ENCODE measurements at regions not wholly inside any gene's neighbourhood (a gene's known extent, or its start where the extent isn't known, plus 50 kb on each side); places are given as distances from the start of the nearest gene placed in this dataset.

DNA sequence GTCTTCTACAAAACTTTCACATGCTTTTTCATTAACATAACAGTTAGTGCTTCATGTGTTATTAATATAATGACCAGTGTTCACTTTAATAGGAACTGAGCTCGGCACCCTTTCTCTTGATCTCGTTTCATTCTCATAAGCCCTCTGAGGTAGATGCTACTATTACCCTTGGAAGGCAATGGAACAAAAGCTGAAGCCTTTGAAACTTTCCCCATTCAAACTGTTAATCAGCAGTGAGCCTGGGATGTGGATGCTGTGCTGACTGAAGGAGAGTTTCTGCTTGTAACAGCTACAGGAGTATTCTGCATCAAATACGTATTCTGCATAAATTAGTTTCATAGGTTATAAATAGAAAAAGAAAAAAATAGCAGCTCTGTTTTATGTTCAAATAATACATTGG is 904.0 kb upstream of the CDH2 start:
- 71 to 73% methylated on average over 3 of the region's 3 CpGs for WGBS, 2 donors (ENCODE audit: low coverage in 1 of 2)
- no peak for TF ChIP-seq POLR2A (IDR thresholded peaks at IDR 0.05)
- no peak for TF ChIP-seq EP300 (IDR thresholded peaks at IDR 0.05)
- no peak for TF ChIP-seq POLR2AphosphoS5 (IDR thresholded peaks at IDR 0.05)
- TF ChIP-seq, protein P1, sequence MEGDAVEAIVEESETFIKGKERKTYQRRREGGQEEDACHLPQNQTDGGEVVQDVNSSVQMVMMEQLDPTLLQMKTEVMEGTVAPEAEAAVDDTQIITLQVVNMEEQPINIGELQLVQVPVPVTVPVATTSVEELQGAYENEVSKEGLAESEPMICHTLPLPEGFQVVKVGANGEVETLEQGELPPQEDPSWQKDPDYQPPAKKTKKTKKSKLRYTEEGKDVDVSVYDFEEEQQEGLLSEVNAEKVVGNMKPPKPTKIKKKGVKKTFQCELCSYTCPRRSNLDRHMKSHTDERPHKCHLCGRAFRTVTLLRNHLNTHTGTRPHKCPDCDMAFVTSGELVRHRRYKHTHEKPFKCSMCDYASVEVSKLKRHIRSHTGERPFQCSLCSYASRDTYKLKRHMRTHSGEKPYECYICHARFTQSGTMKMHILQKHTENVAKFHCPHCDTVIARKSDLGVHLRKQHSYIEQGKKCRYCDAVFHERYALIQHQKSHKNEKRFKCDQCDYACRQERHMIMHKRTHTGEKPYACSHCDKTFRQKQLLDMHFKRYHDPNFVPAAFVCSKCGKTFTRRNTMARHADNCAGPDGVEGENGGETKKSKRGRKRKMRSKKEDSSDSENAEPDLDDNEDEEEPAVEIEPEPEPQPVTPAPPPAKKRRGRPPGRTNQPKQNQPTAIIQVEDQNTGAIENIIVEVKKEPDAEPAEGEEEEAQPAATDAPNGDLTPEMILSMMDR (IDR thresholded peaks at IDR 0.05): no peak

DNA sequence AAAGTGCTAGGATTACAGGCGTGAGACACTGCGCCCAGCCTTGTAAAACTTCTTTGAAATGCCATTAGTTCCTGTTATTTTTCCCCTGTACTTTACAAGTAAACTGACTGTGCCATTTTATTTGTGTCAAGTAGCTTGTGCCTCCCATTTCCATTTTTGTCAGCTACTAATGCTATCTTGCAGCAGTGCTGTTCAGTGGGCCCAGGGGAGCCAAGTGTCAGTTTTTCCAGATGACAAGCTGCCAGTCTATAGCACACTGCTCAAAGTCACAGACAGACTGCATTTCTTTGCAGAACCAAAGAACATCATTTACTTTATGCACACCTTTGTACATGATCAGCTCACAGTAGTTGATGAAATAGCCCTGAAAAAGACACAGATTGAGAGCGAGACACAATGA is 901.3 kb upstream of the CDH2 start:
- no peak for TF ChIP-seq POLR2A (IDR thresholded peaks at IDR 0.05)
- TF ChIP-seq, protein P1 (IDR thresholded peaks at IDR 0.05): no peak
- no peak for TF ChIP-seq POLR2AphosphoS5 (IDR thresholded peaks at IDR 0.05)
- no peak for TF ChIP-seq EP300 (IDR thresholded peaks at IDR 0.05)
- no peak for ATAC-seq
- no peaks in the 10 kb centered on the region for H3K27me3 ChIP-seq
- H3K4me1 ChIP-seq: no peaks in the 10 kb centered on the region
- whole genome bisulfite sequencing, 2 donors (ENCODE audit: low coverage in 1 of 2): 64 to 82% methylated on average over 2 to 3 of the region's 3 CpGs
- H3K27ac ChIP-seq: no peak overlapping the region
- H3K9me3 ChIP-seq: no peaks in the 10 kb centered on the region
- no peak overlapping the region for H3K4me3 ChIP-seq
- no peaks in the 10 kb centered on the region for H3K36me3 ChIP-seq

More for the DNA sequence above, 904.0 kb upstream of the CDH2 start:
- H3K36me3 ChIP-seq: no peaks in the 10 kb centered on the region
- no peaks in the 10 kb centered on the region for H3K27me3 ChIP-seq
- no peak overlapping the region for H3K27ac ChIP-seq
- no peaks in the 10 kb centered on the region for H3K9me3 ChIP-seq
- no peaks in the 10 kb centered on the region for H3K4me1 ChIP-seq
- no peak for ATAC-seq
- H3K4me3 ChIP-seq: no peak overlapping the region

DNA sequence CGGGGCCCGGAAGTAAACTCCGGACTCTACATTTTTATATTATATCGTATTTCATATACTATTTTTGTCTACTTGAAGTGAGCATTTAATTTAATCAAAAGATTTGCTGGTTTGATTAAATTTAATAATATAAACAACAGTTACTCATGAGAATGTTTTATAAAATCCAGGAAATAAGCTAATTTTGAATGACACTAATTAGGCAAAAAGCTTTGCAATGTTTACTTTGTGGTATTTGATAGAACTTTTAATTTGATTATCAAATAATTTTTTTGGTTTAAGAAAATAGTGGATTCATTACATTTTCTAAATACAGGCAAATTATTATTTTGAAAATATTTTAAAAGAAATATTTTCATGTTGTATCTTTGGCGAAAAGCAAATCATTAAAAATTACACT is 900.4 kb upstream of the CDH2 start:
- H3K9me3 ChIP-seq: no peaks in the 10 kb centered on the region
- ATAC-seq: no peak
- no peaks in the 10 kb centered on the region for H3K4me1 ChIP-seq
- no peak overlapping the region for H3K4me3 ChIP-seq
- H3K27me3 ChIP-seq: no peaks in the 10 kb centered on the region
- H3K27ac ChIP-seq: no peak overlapping the region
- WGBS, 2 donors (ENCODE audit: low coverage in 1 of 2): 86 to 98% methylated on average over 5 of the region's 5 CpGs
- no peak for TF ChIP-seq EP300 (IDR thresholded peaks at IDR 0.05)
- no peak for TF ChIP-seq POLR2A (IDR thresholded peaks at IDR 0.05)
- TF ChIP-seq POLR2AphosphoS5 (IDR thresholded peaks at IDR 0.05): no peak
- TF ChIP-seq, protein P1 (IDR thresholded peaks at IDR 0.05): no peak
- H3K36me3 ChIP-seq: no peaks in the 10 kb centered on the region

DNA sequence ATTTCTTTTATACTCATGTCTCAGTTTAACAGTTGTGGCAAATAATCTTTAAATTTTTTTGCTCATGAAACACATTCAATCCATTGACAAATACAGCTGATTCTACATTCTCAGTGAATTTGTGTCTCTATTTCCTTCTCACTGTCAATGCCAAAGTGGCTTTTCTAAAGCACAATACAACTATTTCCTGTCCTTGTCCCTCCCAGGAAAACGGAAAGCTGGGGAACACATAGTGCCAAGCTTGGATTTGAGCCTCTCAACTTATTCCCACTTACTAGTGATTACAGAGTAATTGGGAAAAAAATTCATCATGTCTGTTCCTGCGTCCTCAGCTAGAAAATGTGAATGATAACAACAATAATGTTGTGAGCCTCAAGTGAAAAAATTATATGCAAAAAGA is 899.7 kb upstream of the CDH2 start:
- no peak for TF ChIP-seq POLR2AphosphoS5 (IDR thresholded peaks at IDR 0.05)
- TF ChIP-seq POLR2A (IDR thresholded peaks at IDR 0.05): no peak
- no peak for TF ChIP-seq EP300 (IDR thresholded peaks at IDR 0.05)
- TF ChIP-seq, protein P1 (IDR thresholded peaks at IDR 0.05): no peak
- no peaks in the 10 kb centered on the region for H3K4me1 ChIP-seq
- H3K9me3 ChIP-seq: no peaks in the 10 kb centered on the region
- 83 to 86% methylated on average over 2 of the region's 2 CpGs for WGBS, 2 donors (ENCODE audit: low coverage in 1 of 2)
- no peak overlapping the region for H3K4me3 ChIP-seq
- no peaks in the 10 kb centered on the region for H3K27me3 ChIP-seq
- no peak overlapping the region for H3K27ac ChIP-seq
- no peak for ATAC-seq
- H3K36me3 ChIP-seq: no peaks in the 10 kb centered on the region

DNA sequence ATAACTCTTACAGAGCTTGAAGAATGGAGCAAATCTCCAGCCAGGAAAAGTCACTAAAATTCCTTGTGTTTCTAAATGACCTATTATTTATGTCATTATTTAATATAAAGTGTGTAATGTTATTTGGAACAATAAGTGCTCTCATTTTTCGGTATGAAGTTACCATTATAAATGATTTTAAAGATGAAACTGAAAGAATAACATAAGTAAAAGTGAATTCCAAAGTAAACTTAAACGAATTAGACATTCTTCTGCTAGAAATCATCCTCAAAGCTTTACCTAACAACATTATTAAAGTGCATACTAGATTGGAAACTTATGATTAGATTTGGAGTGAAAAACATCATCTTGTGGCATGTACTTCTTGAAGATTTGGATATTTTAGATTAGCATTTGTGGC is 897.2 kb upstream of the CDH2 start:
- WGBS, 2 donors (ENCODE audit: low coverage in 1 of 2): 30 to 46% methylated on average over 2 of the region's 2 CpGs
- H3K27me3 ChIP-seq: no peaks in the 10 kb centered on the region
- no peaks in the 10 kb centered on the region for H3K4me1 ChIP-seq
- no peak for ATAC-seq
- H3K9me3 ChIP-seq: no peaks in the 10 kb centered on the region
- no peak for TF ChIP-seq POLR2AphosphoS5 (IDR thresholded peaks at IDR 0.05)
- TF ChIP-seq, protein P1 (IDR thresholded peaks at IDR 0.05): no peak
- TF ChIP-seq POLR2A (IDR thresholded peaks at IDR 0.05): no peak
- TF ChIP-seq EP300 (IDR thresholded peaks at IDR 0.05): no peak
- no peaks in the 10 kb centered on the region for H3K36me3 ChIP-seq
- no peak overlapping the region for H3K27ac ChIP-seq
- no peak overlapping the region for H3K4me3 ChIP-seq
